ENCODE measurements at regions not wholly inside any gene's neighbourhood (a gene's known extent, or its start where the extent isn't known, plus 50 kb on each side); places are given as distances from the start of the nearest gene placed in this dataset.

DNA sequence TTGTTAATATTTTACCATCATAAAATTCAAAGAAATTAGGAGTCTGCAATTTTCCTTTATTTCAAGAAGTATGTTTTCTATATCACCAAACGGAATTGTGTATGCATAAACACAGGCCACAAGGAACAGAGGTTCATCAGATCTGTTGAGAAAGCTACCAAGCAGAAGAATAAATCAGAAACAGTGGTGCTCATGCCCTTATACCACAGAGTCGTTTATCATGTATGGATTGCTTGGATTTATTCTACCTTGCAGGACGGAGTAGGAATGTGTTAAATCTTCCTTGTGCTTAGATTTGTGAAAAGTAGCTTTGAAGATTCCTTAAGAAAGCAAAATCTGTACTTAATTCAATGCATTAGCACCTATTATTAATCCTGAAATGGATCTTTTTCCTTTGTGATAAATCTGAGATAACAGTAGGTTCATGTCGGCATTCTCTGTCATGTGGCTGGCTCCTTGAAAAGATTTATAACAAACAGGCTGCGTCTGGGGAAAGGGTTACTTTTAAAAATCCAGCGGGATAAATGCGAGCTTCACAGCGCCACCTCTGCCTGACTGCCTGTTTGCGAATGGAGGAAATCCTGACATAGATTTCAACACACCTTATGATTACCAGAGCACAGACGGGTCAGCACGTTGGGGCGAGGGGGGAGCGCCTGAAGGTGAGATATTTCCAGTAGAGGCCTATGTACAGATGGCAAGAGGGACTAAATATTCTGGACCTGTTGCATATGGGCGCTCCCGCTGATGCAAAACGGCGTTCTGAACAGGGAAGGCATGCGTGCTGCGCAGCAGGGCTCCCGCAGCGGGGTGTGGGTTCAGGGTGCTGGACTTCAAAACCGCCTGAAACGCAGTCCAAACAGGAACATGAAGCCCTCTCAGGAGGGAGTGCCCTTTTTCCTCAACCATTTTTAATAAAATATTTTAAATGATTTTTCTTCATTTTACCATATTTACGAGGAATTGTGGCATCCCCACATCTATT is 445.5 kb upstream of the SGCG start (continued):
- TF ChIP-seq ZNF169 (tag by site-specific recombination; IDR thresholded peaks at IDR 0.05) = no peak

DNA sequence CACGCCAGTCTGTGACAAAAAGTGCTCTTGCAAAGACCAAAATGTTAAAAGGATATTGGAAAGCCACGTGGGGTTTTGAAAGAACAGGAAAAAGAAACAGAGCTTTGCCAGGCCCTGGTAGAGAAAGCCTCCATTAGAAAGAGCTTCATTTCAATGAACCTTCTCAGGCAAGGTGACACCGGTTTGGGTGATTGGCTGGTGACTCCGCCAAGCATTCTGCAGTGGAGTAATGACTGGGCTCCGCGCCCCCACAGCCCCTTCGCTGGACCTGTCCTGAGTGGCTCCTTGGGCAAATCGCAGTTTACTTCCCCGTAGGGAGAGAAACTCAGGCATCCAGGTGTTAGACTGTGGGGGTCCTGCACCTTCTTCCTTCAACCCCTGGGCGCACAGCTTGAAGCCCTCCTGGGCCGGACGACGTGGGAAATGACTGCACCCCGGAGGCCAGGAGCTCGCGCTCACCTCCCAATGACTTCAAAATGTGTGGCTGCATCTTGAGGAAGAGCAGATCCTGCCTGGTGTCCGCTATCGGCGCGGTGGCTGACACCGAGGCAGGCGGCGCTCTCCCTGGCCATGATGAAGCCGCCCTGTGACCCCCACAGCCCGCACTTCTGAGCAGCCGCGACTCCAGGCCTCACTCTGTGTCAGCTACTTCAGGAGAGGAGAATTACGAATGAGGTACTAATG is 444.6 kb upstream of the SGCG start:
- Histone ChIP-seq H3K36me3 (ENCODE audit: control insufficient read depth in 2 of 2, insufficient read depth in 1 of 2, low read length in 2 of 2) (no peaks in the 10 kb centered on the region), H3K4me1 (ENCODE audit: control insufficient read depth, insufficient read depth, low read length) (no peaks in the 10 kb centered on the region), H3K4me3 (ENCODE audit: low read depth, low read length) (no peak overlapping the region), H3K27ac (ENCODE audit: extremely low read depth, low read depth, low read length) (no peak overlapping the region), H3K9me3 (ENCODE audit: control insufficient read depth, insufficient read depth, low read depth, low read length) (no peaks in the 10 kb centered on the region)
- POLR2A ChIA-PET = no interaction called here
- TF ChIP-seq ZNF530 (tag by site-specific recombination; IDR thresholded peaks at IDR 0.05; ENCODE audit: low read depth) (no peak), ZNF792 (tag by site-specific recombination; IDR thresholded peaks at IDR 0.05) (no peak), ZNF571 (tag by site-specific recombination; IDR thresholded peaks at IDR 0.05) (no peak), ZNF548 (tag by site-specific recombination; IDR thresholded peaks at IDR 0.05) (no peak), ZNF654 (tag by site-specific recombination; IDR thresholded peaks at IDR 0.05; ENCODE audit: low read depth) (no peak), ZNF529 (tag by site-specific recombination; IDR thresholded peaks at IDR 0.05; ENCODE audit: insufficient replicate concordance) (no peak), ZNF114 (tag by site-specific recombination; IDR thresholded peaks at IDR 0.05) (no peak), ZNF623 (tag by site-specific recombination; IDR thresholded peaks at IDR 0.05) (no peak), GLI4 (tag by site-specific recombination; IDR thresholded peaks at IDR 0.05) (no peak), ZBTB49 (tag by site-specific recombination; IDR thresholded peaks at IDR 0.05; ENCODE audit: low read depth) (no peak), ZNF521 (tag by site-specific recombination; IDR thresholded peaks at IDR 0.05) (no peak), SP7 (tag by site-specific recombination; IDR thresholded peaks at IDR 0.05) (no peak), ZFP41 (tag by site-specific recombination; IDR thresholded peaks at IDR 0.05; ENCODE audit: borderline replicate concordance) (no peak), ZNF416 (tag by site-specific recombination; IDR thresholded peaks at IDR 0.05) (no peak), ZNF701 (tag by site-specific recombination; IDR thresholded peaks at IDR 0.05) (no peak), ZNF341 (tag by site-specific recombination; IDR thresholded peaks at IDR 0.05; ENCODE audit: low read depth) (no peak), ZNF266 (tag by site-specific recombination; IDR thresholded peaks at IDR 0.05; ENCODE audit: low read depth) (no peak)
- TF ChIP-seq, protein P1, sequence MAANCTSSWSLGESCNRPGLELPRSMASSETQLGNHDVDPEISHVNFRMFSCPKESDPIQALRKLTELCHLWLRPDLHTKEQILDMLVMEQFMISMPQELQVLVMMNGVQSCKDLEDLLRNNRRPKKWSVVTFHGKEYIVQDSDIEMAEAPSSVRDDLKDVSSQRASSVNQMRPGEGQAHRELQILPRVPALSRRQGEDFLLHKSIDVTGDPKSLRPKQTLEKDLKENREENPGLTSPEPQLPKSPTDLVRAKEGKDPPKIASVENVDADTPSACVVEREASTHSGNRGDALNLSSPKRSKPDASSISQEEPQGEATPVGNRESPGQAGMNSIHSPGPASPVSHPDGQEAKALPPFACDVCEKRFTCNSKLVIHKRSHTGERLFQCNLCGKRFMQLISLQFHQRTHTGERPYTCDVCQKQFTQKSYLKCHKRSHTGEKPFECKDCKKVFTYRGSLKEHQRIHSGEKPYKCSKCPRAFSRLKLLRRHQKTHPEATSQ (tag by site-specific recombination; IDR thresholded peaks at IDR 0.05) = no peak
- TF ChIP-seq, protein P2, sequence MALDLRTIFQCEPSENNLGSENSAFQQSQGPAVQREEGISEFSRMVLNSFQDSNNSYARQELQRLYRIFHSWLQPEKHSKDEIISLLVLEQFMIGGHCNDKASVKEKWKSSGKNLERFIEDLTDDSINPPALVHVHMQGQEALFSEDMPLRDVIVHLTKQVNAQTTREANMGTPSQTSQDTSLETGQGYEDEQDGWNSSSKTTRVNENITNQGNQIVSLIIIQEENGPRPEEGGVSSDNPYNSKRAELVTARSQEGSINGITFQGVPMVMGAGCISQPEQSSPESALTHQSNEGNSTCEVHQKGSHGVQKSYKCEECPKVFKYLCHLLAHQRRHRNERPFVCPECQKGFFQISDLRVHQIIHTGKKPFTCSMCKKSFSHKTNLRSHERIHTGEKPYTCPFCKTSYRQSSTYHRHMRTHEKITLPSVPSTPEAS (tag by site-specific recombination; IDR thresholded peaks at IDR 0.05) = no peak
- CTCF ChIA-PET = no interaction called here
